Activated naive CD8-positive, alpha-beta T cell treated with anti-CD3 and anti-CD28 coated beads, Interleukin-2, amount 10 ng/mL, durations not matched to agents 7 days and 5 days (primary cell): ENCODE measurements at regions not wholly inside any gene's neighbourhood (a gene's known extent, or its start where the extent isn't known, plus 50 kb on each side); places are given as distances from the start of the nearest gene placed in this dataset.
"Not testable (repeated sequence)": the region's sequence is repeated elsewhere in the genome, so short reads cannot be mapped to it uniquely, and the experiment has no call there.

Experiments used
- ATAC-seq: fragments of 150-1000 bp; cut with Tn5 transposase; one replicate; pipeline ENCODE4 v1.10.0; 2021; ENCODE audit warnings: low read depth, moderate library complexity
- POLR2A ChIA-PET: fragments of 350-600 bp; sonication (Branson Sonifier 250); formaldehyde crosslinking; loops from one replicate; lab custom pipeline; 2021; ENCODE audit warnings: antibody characterized with exemption; lab: Charles Lee
- DNase-seq: peaks from one replicate; pipeline ENCODE4 v3.0.0; 2021
- H3K27ac Mint-ChIP-seq: one replicate; pipeline ENCODE4 v1.8.0; 2022; ENCODE audit warnings: mild to moderate bottlenecking, mixed read lengths
- H3K27me3 Mint-ChIP-seq: one replicate; pipeline ENCODE4 v1.8.0; 2022; ENCODE audit warnings: mild to moderate bottlenecking, moderate library complexity, mixed read lengths
- H3K36me3 Mint-ChIP-seq: one replicate; pipeline ENCODE4 v1.8.0; 2021; ENCODE audit warnings: mild to moderate bottlenecking, mixed read lengths
- H3K4me1 Mint-ChIP-seq: one replicate; pipeline ENCODE4 v1.8.0; 2021; ENCODE audit warnings: mixed read lengths
- H3K4me3 Mint-ChIP-seq: one replicate; pipeline ENCODE4 v1.8.0; 2022; ENCODE audit warnings: mild to moderate bottlenecking, moderate library complexity, mixed read lengths
- H3K9me3 Mint-ChIP-seq: one replicate; pipeline ENCODE4 v1.8.0; 2021; ENCODE audit warnings: mixed read lengths

DNA sequence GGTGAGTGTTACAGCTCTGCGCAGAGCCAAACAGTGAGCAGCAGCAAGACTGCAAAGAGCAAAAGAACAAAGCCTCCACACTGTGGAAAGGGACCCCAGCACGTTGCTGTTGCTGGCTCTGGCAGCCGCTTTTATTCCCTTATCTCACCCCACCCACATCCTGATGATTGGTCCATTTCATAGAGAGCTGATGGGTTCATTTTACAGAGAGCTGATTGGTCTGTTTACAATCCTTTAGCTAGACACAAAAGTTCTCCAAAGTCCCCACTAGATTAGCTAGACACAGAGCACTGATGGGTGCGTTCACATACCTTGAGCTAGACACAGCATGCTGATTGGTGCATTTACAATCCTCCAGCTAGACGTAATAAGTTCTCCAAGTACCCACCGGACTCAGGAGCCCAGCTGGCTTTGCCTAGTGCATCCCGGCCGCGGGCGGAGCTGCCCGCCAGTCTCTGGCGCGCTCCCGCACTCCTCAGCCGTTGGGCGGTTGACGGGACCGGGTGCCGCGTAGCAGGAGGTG is 291.4 kb upstream of the PRSS16 start:
- peak; percentile 51 for ATAC-seq
- H3K27ac Mint-ChIP-seq = peak overlapping the region; percentile 83
- POLR2A ChIA-PET, H3K27me3 Mint-ChIP-seq, H3K4me1 Mint-ChIP-seq, H3K9me3 Mint-ChIP-seq, H3K36me3 Mint-ChIP-seq, DNase-seq: not testable (repeated sequence)
- H3K4me3 Mint-ChIP-seq = peak overlapping the region; percentile 78

DNA sequence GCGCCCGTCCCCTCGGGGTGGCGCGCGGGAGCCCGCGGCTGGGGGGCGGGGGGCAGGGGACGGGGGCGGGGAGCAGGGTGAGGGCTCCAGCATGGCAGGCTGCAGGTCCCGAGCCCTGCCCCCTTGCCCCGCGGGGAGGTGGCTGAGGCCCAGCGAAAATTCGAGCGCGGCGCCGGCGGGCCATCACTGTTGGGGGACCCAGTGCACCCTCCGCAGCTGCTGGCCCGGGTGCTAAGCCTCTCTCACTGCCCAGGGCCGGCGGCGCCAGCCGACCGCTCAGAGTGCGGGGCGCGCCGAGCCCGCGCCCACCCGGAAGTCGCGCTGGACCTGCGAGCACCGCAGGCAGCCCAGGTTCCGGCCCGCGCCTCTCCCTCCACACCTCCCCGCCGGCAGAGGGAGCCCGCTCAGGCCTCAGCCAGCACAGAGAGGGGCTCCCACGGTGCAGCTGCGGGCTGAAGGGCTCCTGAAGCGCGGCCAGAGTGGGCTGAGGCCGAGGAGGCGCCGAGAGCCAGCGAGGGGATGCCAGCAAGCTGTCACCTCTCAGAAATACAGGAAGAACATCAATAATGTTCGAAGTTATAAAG is 290.8 kb upstream of the PRSS16 start:
- Mint-ChIP-seq H3K27ac (peak overlapping the region; percentile 84), H3K4me3 (peak overlapping the region; percentile 87)
- DNase-seq = peak; percentile 87
- POLR2A ChIA-PET, H3K27me3 Mint-ChIP-seq, H3K4me1 Mint-ChIP-seq, H3K9me3 Mint-ChIP-seq, H3K36me3 Mint-ChIP-seq: not testable (repeated sequence)
- ATAC-seq = peak; percentile 89

DNA sequence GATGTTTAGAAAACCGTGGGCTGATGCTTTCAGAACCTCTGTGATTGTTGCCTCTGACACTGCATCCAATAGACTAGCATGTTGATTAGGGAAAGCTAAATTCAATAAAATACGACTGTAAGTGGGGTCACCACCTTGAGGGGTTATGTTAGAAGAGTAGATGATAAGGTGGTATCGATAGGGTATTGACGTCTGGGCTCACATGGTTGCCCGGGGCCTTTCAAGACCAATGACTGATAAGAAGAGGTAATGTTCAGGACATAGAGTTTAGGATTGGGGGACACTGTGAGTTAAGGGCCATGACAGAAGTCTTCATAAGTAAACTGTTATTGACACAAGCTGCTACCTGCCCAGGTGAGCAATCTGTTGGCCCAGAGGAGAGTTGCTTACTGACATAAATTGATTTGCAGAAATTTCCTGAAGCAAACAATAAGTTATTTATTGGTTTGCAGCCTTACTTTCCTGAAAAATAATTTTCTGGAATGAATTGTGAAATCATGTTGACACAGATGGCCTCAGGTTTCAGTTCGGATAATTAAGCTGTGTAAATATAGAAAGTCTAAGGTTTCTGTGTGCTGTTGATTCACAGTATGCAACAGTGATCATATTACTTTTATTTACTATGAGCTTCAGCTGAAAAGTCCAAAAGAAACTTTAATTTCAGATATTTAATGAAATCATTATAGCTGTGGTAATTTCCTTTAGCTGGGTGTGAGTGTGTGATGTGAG is 289.9 kb upstream of the PRSS16 start:
- ATAC-seq, POLR2A ChIA-PET, H3K4me1 Mint-ChIP-seq, H3K36me3 Mint-ChIP-seq, DNase-seq, H3K27me3 Mint-ChIP-seq, H3K9me3 Mint-ChIP-seq: not testable (repeated sequence)
- peak overlapping the region; percentile 55 for H3K27ac Mint-ChIP-seq
- H3K4me3 Mint-ChIP-seq = peak overlapping the region; percentile 87

DNA sequence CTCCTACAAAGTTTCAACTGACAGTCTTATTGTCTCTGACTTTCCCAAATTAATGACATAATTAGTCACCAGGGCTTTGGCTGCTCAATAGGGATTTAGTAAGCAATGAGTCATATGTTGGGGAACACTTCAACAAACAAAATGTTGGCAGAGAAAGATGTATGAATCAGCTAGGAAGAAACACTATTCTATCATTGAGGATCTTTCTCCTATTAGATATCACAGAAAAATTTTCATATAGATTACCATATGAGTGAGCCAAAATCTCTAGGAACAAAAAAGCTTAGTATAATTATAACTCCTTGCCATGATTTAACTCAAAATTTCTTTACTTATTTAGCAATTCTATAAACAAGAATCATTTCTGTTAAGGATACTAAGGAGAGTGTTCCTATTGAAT is 286.3 kb upstream of the PRSS16 start:
- H3K36me3 Mint-ChIP-seq, ATAC-seq, POLR2A ChIA-PET, H3K4me3 Mint-ChIP-seq, H3K27ac Mint-ChIP-seq, H3K27me3 Mint-ChIP-seq, H3K4me1 Mint-ChIP-seq, DNase-seq, H3K9me3 Mint-ChIP-seq: not testable (repeated sequence)

DNA sequence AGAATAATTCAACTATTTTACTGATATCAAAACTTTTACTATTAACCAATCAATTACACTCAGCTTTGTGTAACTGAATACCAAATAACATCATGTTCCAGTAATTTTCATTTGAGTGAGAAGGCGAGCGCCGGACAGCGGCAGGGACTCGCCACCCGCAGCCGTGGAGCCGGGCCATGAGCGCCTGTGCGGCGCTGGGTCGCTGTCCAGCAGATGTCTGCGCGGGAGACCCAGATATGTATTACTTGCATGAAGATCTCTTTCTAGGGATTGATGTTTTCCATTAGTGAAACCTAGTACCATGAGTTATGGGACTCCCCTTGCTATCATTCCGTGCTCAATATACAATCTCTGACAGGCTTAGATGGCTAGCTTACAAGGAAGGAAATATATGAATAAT is 245.1 kb upstream of the PRSS16 start:
- H3K4me3 Mint-ChIP-seq = no peak overlapping the region
- DNase-seq (no peak), ATAC-seq (no peak)
- H3K4me1 Mint-ChIP-seq = no peaks in the 10 kb centered on the region
- H3K36me3 Mint-ChIP-seq = no peaks in the 10 kb centered on the region
- POLR2A ChIA-PET = no interaction called here
- peaks cover 6% of the 10 kb centered on the region for H3K27me3 Mint-ChIP-seq
- H3K9me3 Mint-ChIP-seq = no peaks in the 10 kb centered on the region
- no peak overlapping the region for H3K27ac Mint-ChIP-seq

DNA sequence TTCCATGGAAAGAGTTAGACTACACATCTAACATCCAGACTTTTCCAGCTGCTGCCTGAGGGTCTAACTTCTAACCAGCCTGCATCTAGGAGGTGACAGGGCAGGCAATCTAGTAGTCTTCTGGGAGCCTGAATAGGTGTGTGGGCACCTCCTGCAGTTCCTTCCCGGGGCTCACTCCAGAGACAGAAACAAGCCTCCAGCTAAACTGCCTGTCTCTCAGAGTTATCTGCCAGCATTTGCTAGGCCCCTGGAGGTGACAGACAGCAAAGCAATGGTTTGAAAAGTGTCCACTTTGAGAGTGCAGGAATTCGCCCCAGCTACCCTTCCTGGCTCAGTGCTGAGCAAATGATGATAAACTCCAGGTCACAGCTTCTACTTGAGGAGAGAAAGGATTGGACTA is 240.5 kb upstream of the PRSS16 start:
- ATAC-seq = no peak
- no peaks in the 10 kb centered on the region for H3K4me1 Mint-ChIP-seq
- no peak overlapping the region for H3K27ac Mint-ChIP-seq
- no peak for DNase-seq
- peaks cover 6% of the 10 kb centered on the region for H3K27me3 Mint-ChIP-seq
- POLR2A ChIA-PET = no interaction called here
- peaks cover 5% of the 10 kb centered on the region for H3K9me3 Mint-ChIP-seq
- no peaks in the 10 kb centered on the region for H3K36me3 Mint-ChIP-seq
- H3K4me3 Mint-ChIP-seq = no peak overlapping the region

DNA sequence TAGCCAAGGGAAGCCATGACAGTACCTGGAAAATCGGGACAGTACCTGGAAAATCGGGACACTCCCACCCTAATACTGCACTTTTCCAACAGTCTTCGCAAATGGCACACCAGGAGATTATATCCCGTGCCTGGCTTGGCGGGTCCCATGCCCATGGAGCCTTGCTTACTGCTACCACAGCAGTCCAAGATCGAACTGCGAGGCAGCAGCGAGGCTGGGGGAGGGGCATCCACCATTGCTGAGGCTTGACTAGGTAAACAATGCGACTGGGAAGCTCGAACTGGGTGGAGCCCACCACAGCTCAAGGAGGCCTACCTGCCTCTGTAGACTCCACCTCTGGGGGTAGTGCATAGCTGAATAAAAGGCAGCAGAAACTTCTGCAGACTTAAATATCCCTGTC is 238.9 kb upstream of the PRSS16 start:
- H3K9me3 Mint-ChIP-seq = peaks cover 10% of the 10 kb centered on the region
- H3K4me3 Mint-ChIP-seq, H3K36me3 Mint-ChIP-seq, H3K27me3 Mint-ChIP-seq, H3K4me1 Mint-ChIP-seq, H3K27ac Mint-ChIP-seq, DNase-seq, ATAC-seq, POLR2A ChIA-PET: not testable (repeated sequence)

DNA sequence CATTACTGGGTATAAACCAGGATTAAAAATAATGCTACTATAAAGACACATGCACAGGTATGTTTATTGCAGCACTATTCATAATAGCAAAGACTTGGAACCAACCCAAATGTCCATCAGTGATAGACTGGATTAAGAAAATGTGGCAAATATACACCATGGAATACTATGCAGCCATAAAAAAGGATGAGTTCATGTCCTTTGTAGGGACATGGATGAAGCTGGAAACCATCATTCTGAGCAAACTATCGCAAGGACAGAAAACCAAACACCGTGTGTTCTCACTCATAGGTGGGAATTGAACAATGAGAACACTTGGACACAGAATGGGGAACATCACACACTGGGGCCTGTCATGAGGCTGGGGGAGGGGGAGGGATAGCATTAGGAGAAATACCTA is 233.4 kb upstream of the PRSS16 start:
- DNase-seq, H3K36me3 Mint-ChIP-seq, H3K4me3 Mint-ChIP-seq, H3K27ac Mint-ChIP-seq, H3K27me3 Mint-ChIP-seq, ATAC-seq, H3K4me1 Mint-ChIP-seq, POLR2A ChIA-PET: not testable (repeated sequence)
- peaks cover 24% of the 10 kb centered on the region for H3K9me3 Mint-ChIP-seq

DNA sequence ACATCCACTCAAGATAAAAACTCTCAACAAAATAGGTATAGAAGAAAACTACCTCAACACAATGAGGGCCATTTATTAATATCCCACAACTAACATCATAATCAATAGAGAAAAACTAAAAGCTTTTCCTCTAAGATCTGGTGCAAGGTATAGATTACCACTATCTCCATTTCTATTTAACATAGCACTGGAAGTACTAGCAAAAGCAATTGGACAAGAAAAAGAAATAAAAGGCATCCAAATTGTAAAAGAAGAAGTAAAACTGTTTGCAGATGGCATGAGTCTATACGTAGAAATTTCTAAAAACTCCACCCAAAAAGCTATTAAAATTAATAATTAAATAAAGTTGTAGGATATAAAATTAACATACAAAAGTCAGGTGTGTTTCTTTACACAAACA is 230.8 kb upstream of the PRSS16 start:
- Mint-ChIP-seq H3K4me1 (peaks cover 9% of the 10 kb centered on the region), H3K9me3 (peaks cover 21% of the 10 kb centered on the region), H3K27me3 (peaks cover 9% of the 10 kb centered on the region), H3K36me3 (no peaks in the 10 kb centered on the region), H3K27ac (no peak overlapping the region), H3K4me3 (no peak overlapping the region)
- POLR2A ChIA-PET = no interaction called here
- no peak for DNase-seq
- ATAC-seq = no peak

DNA sequence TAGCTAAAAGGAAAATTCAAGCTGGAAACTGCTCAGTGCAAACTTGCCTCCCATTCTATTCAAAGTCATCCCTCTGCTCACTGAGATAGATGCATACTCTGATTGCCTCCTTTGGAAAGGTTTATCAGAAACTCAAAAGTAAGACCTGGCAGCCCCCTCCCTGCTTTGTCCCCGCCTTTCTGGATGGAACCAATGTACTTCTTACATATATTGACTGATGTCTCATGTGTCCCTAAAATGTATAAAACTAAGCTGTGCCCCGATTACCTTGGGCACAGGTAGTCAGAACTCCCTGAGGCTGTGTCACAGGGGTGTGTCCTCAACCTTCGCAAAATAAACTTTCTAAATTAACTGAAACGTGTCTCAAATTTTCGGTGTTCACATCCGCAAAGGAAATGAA is 229.1 kb upstream of the PRSS16 start:
- H3K4me3 Mint-ChIP-seq, POLR2A ChIA-PET, ATAC-seq, H3K27ac Mint-ChIP-seq, DNase-seq, H3K27me3 Mint-ChIP-seq, H3K4me1 Mint-ChIP-seq, H3K36me3 Mint-ChIP-seq: not testable (repeated sequence)
- H3K9me3 Mint-ChIP-seq = peaks cover 16% of the 10 kb centered on the region

DNA sequence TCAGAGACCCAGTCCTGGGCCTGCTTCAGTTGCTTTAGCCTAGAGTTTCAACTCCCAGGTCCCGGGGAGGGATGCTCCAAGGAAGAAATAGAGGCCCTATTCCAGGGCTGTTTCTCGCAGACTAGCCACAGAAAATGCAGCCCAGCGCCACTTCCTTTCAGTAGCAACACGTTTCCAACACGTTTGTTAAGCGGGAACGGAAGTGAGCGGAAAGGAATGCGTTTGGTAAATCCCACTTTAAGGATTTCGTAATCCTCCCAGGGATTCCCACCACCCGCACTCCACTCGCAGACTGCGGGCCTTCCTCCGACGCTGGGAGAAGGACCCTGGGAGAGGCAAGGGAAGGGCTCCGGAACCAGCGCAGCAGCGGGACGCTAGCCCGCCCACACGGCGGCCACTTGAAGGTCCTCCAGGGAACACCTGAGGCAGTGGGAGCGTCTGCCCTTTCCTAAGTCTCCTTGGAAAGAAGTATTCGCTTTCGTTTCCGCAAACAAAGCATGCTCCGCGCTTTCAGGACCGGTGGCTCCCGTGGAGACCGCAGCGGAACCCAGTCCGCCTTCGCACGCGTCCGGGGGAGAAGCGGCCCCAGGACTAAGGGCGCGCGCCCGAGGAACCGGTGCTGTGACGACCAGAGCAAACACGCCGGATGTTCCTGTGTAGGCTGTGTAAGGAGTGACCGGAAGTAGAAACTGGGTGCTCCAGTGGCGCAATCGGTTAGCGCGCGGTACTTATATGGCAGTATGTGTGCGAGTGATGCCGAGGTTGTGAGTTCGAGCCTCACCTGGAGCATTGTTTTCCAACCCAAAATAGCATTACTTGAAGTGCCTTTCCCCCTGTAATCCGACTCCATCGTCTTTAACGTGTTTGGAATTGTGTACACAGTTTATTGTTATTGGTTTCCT is 227.6 kb upstream of the PRSS16 start:
- H3K27ac Mint-ChIP-seq = peak overlapping the region; percentile 67

DNA sequence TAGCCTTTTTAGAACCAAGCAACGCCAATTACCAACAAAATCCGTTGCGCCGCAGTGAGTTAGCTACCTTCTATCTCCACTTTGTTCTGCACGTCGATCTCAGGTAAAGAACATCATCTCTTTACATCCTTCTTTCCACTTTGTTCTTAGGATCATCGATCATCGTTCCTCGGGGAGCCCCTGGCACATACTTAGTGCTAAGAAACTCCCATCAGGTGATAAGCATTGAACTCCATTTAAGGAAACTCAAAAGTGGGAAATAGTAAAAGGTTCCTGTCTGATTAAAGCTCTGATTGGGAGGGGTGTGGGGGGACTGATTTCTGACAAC is 227.0 kb upstream of the PRSS16 start:
- Mint-ChIP-seq H3K27ac (peak overlapping the region; percentile 67), H3K4me1 (peaks cover 9% of the 10 kb centered on the region), H3K36me3 (no peaks in the 10 kb centered on the region), H3K27me3 (peaks cover 18% of the 10 kb centered on the region), H3K9me3 (peaks cover 16% of the 10 kb centered on the region), H3K4me3 (peak overlapping the region; percentile 84)
- no peak for DNase-seq
- no peak for ATAC-seq
- POLR2A ChIA-PET = no interaction called here

More for the DNA sequence above, 227.6 kb upstream of the PRSS16 start:
- ATAC-seq = peak; percentile 87
- no peaks in the 10 kb centered on the region for H3K36me3 Mint-ChIP-seq
- H3K4me1 Mint-ChIP-seq = peaks cover 9% of the 10 kb centered on the region
- H3K27me3 Mint-ChIP-seq = peaks cover 19% of the 10 kb centered on the region
- POLR2A ChIA-PET = no interaction called here
- DNase-seq = peak; percentile 68
- H3K9me3 Mint-ChIP-seq = peaks cover 16% of the 10 kb centered on the region
- peak overlapping the region; percentile 84 for H3K4me3 Mint-ChIP-seq

DNA sequence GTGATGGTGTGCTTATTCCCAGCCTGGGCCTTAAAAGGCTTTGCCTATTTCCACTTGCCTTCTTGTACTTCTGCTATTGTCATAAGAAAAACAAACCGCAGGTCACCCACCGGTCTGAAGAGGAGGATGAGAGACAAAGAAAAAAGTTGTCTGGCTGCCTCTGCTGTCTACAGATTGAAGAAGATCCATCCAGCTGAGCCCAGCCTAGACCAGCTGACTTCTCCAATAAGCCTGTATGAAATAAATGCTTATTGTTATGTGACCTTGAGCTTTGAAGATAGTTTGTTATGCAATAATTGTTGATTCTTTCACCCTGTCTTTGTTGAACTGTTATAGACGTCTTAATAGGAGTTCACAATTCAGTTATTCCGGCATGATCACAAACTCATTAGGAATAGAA is 223.8 kb upstream of the PRSS16 start:
- Mint-ChIP-seq H3K36me3 (no peaks in the 10 kb centered on the region), H3K4me3 (no peak overlapping the region), H3K4me1 (peaks cover 9% of the 10 kb centered on the region), H3K27me3 (peaks cover 34% of the 10 kb centered on the region), H3K9me3 (no peaks in the 10 kb centered on the region), H3K27ac (no peak overlapping the region)
- DNase-seq (no peak), ATAC-seq (no peak)
- POLR2A ChIA-PET = no interaction called here
